Mesenchymal stem cell (in vitro differentiated cells and primary cell): ENCODE measurements at regions not wholly inside any gene's neighbourhood (a gene's known extent, or its start where the extent isn't known, plus 50 kb on each side); places are given as distances from the start of the nearest gene placed in this dataset.
"Not testable (repeated sequence)": the region's sequence is repeated elsewhere in the genome, so short reads cannot be mapped to it uniquely, and the experiment has no call there.

Experiments
- DNase-seq: peaks from one replicate; pipeline ENCODE4 v3.0.0-alpha.2; 2013
- H2AFZ ChIP-seq: one replicate; pipeline ENCODE4 v1.6.1; 2013; ENCODE audit warnings: low read depth, mild to moderate bottlenecking, control low read depth, inconsistent platforms, low read length, moderate library complexity
- H2AK5ac ChIP-seq: 2 replicates; pipeline ENCODE4 v1.6.1; 2013; ENCODE audit warnings: low read length, moderate library complexity, mild to moderate bottlenecking, inconsistent platforms; ENCODE audit not compliant: severe bottlenecking
- H2BK120ac ChIP-seq: one replicate; pipeline ENCODE4 v1.6.1; 2013; ENCODE audit warnings: low read depth, mild to moderate bottlenecking, inconsistent platforms, low read length, moderate library complexity
- H2BK12ac ChIP-seq, 2 experiments: one replicate each; pipeline ENCODE4 v1.6.1; 2013; ENCODE audit warnings: inconsistent platforms in 2 of 2, low read length in 2 of 2, mild to moderate bottlenecking in 2 of 2, moderate library complexity in 2 of 2, control low read depth in 1 of 2
- H2BK15ac ChIP-seq: one replicate; pipeline ENCODE4 v1.6.1; 2013; ENCODE audit warnings: mild to moderate bottlenecking, low read depth, inconsistent platforms; ENCODE audit not compliant: poor library complexity, severe bottlenecking
- H2BK5ac ChIP-seq: 2 replicates; pipeline ENCODE4 v1.6.1; 2013; ENCODE audit warnings: low read depth, mild to moderate bottlenecking, low read length, control low read depth, inconsistent platforms; ENCODE audit not compliant: poor library complexity, severe bottlenecking
- H3K14ac ChIP-seq, 2 experiments: one replicate each; pipeline ENCODE4 v1.6.1; 2013; ENCODE audit warnings: inconsistent platforms in 2 of 2, low read length in 2 of 2, control low read depth in 1 of 2, mild to moderate bottlenecking in 1 of 2, moderate library complexity in 1 of 2
- H3K18ac ChIP-seq, 2 experiments: one replicate each; pipeline ENCODE4 v1.6.1; 2013; ENCODE audit warnings: inconsistent platforms in 2 of 2, low read length in 2 of 2, control low read depth in 1 of 2, low read depth in 1 of 2, mild to moderate bottlenecking in 1 of 2
- H3K23ac ChIP-seq, 2 experiments: one replicate each; pipeline ENCODE4 v1.6.1; 2013; ENCODE audit warnings: inconsistent platforms in 2 of 2, low read length in 2 of 2, mild to moderate bottlenecking in 2 of 2, moderate library complexity in 2 of 2, control low read depth in 1 of 2
- H3K27ac ChIP-seq: 2 replicates; pipeline ENCODE4 v1.5.1; 2013; ENCODE audit warnings: mild to moderate bottlenecking, moderate library complexity, low read length, control low read depth, inconsistent platforms; ENCODE audit not compliant: poor library complexity, severe bottlenecking
- H3K27me3 ChIP-seq, 2 experiments: 2 replicates each; pipeline versions ENCODE4 v1.6.1 to v1.7.0; 2013; ENCODE audit warnings: low read length in 2 of 2, mild to moderate bottlenecking in 2 of 2, moderate library complexity in 2 of 2, control low read depth in 1 of 2, inconsistent platforms in 1 of 2; ENCODE audit not compliant: control insufficient read depth in 1 of 2, insufficient read depth in 1 of 2
- H3K36me3 ChIP-seq, 2 experiments: 2 replicates each; pipeline versions ENCODE4 v1.6.1 to v1.7.0; 2013; ENCODE audit warnings: low read length in 2 of 2, control low read depth in 1 of 2, inconsistent platforms in 1 of 2, low read depth in 1 of 2, mild to moderate bottlenecking in 1 of 2; ENCODE audit not compliant: insufficient read depth in 2 of 2, control insufficient read depth in 1 of 2
- H3K4ac ChIP-seq, 2 experiments: one replicate each; pipeline ENCODE4 v1.6.1; 2013; ENCODE audit warnings: inconsistent platforms in 2 of 2, low read length in 2 of 2, mild to moderate bottlenecking in 2 of 2, moderate library complexity in 2 of 2, control low read depth in 1 of 2, low read depth in 1 of 2
- H3K4me1 ChIP-seq: 2 replicates; pipeline ENCODE4 v1.6.1; 2013; ENCODE audit warnings: low read depth, low read length, control low read depth; ENCODE audit not compliant: control insufficient read depth, insufficient read depth
- H3K4me2 ChIP-seq: 2 replicates; pipeline ENCODE4 v1.6.1; 2013; ENCODE audit warnings: low read length, mild to moderate bottlenecking, inconsistent platforms; ENCODE audit not compliant: poor library complexity, severe bottlenecking
- H3K4me3 ChIP-seq, 2 experiments: 2 replicates each; pipeline versions ENCODE4 v1.5.1 to v1.7.0; 2013; ENCODE audit warnings: low read length in 2 of 2, mild to moderate bottlenecking in 2 of 2, control low read depth in 1 of 2, low read depth in 1 of 2; ENCODE audit not compliant: insufficient read depth in 1 of 2
- H3K79me1 ChIP-seq: replicated peaks from 2 replicates; pipeline ENCODE4 v1.6.1; 2013; ENCODE audit warnings: mild to moderate bottlenecking, control low read depth, low read length, inconsistent platforms; ENCODE audit not compliant: poor library complexity, severe bottlenecking
- H3K9ac ChIP-seq: 2 replicates; pipeline ENCODE4 v1.7.0; 2013; ENCODE audit warnings: mild to moderate bottlenecking, low read length, moderate library complexity
- H3K9me3 ChIP-seq: 2 replicates; pipeline ENCODE4 v1.7.0; 2013; ENCODE audit warnings: mild to moderate bottlenecking, low read length; ENCODE audit not compliant: control insufficient read depth
- H4K8ac ChIP-seq: one replicate; pipeline ENCODE4 v1.6.1; 2013; ENCODE audit warnings: inconsistent platforms, mild to moderate bottlenecking, low read length, moderate library complexity
- H4K91ac ChIP-seq: one replicate; pipeline ENCODE4 v1.6.1; 2013; ENCODE audit warnings: mild to moderate bottlenecking, low read length, inconsistent platforms
- WGBS: methylation state at CpG from one replicate; pipeline ENCODE4 v1.1.7; 2013; ENCODE audit warnings: mixed read lengths; 5-methylcytosine and 5-hydroxymethylcytosine counted together

- Histone ChIP-seq H2BK12ac (no peak overlapping the region), H2BK15ac (no peak overlapping the region), H3K9ac (no peak overlapping the region), H2BK120ac (no peak overlapping the region), H3K4ac (no peak overlapping the region), H3K4me1 (no peaks in the 10 kb centered on the region), H3K27ac (no peak overlapping the region), H2BK5ac (no peak overlapping the region), H3K4me2 (no peak overlapping the region), H2AFZ (no peak overlapping the region), H3K9me3 (peaks cover 8% of the 10 kb centered on the region), H3K18ac (no peak overlapping the region), H3K14ac (no peak overlapping the region), H3K4me3 (no peak overlapping the region), H2AK5ac (no peak overlapping the region), H4K91ac (no peak overlapping the region), H3K23ac (no peak overlapping the region), H3K79me1 (no peaks in the 10 kb centered on the region), H3K27me3 (no peaks in the 10 kb centered on the region), H3K36me3 (no peaks in the 10 kb centered on the region), H4K8ac (no peak overlapping the region)
- no CpG with 5 or more reads among the region's 4 CpGs for WGBS
- no peak for DNase-seq
These were observed 792.8 kb downstream of the ZPLD1 start for GRCh38 chr3:103227651-103228050.

- Histone ChIP-seq H2BK15ac (no peak overlapping the region), H3K4ac (no peak overlapping the region), H4K91ac (no peak overlapping the region), H2BK120ac (no peak overlapping the region), H3K4me3 (no peak overlapping the region), H3K27ac (no peak overlapping the region), H3K23ac (no peak overlapping the region), H2BK12ac (no peak overlapping the region), H2AK5ac (no peak overlapping the region), H3K4me2 (no peak overlapping the region), H3K4me1 (no peaks in the 10 kb centered on the region), H2AFZ (no peak overlapping the region), H3K18ac (no peak overlapping the region), H3K9me3 (peaks cover under 1% of the 10 kb centered on the region), H3K9ac (no peak overlapping the region), H3K36me3 (no peaks in the 10 kb centered on the region), H3K27me3 (no peaks in the 10 kb centered on the region), H3K14ac (no peak overlapping the region), H2BK5ac (no peak overlapping the region), H4K8ac (no peak overlapping the region), H3K79me1 (no peaks in the 10 kb centered on the region)
- no peak for DNase-seq
These were observed 812.6 kb downstream of the ZPLD1 start for GRCh38 chr3:103247459-103247858.

- not testable (repeated sequence) for H3K4me3 ChIP-seq, H3K4me1 ChIP-seq, H3K27me3 ChIP-seq, H2AFZ ChIP-seq, H3K18ac ChIP-seq, H3K4ac ChIP-seq, H4K8ac ChIP-seq, H3K9ac ChIP-seq, H2BK5ac ChIP-seq, H3K27ac ChIP-seq, H2BK120ac ChIP-seq, H3K4me2 ChIP-seq, H3K79me1 ChIP-seq, H3K9me3 ChIP-seq, H3K14ac ChIP-seq, H3K36me3 ChIP-seq, H2BK15ac ChIP-seq, H2AK5ac ChIP-seq, H3K23ac ChIP-seq, DNase-seq, H4K91ac ChIP-seq, H2BK12ac ChIP-seq
- 92% methylated on average over 6 of the region's 24 CpGs for WGBS
These were observed 820.0 kb downstream of the ZPLD1 start for GRCh38 chr3:103254827-103255226.

GRCh38 chr3:103269287-103269686 lies 834.5 kb downstream of the ZPLD1 start:
- no peak overlapping the region for H4K8ac ChIP-seq
- no peaks in the 10 kb centered on the region for H3K27me3 ChIP-seq
- no peak overlapping the region for H3K23ac ChIP-seq
- H2AK5ac ChIP-seq, result no peak overlapping the region
- no peak for DNase-seq
- no peak overlapping the region for H3K27ac ChIP-seq
- no peaks in the 10 kb centered on the region for H3K36me3 ChIP-seq
- no peak overlapping the region for H4K91ac ChIP-seq
- H3K14ac ChIP-seq, result no peak overlapping the region
- H3K4me1 ChIP-seq, result no peaks in the 10 kb centered on the region
- H2BK120ac ChIP-seq, result no peak overlapping the region
- peaks cover 9% of the 10 kb centered on the region for H3K9me3 ChIP-seq
- no peak overlapping the region for H2AFZ ChIP-seq
- no peak overlapping the region for H3K4me2 ChIP-seq
- H3K9ac ChIP-seq, result no peak overlapping the region
- no peak overlapping the region for H2BK5ac ChIP-seq
- no peak overlapping the region for H2BK15ac ChIP-seq
- no peak overlapping the region for H3K4ac ChIP-seq
- H3K79me1 ChIP-seq, result no peaks in the 10 kb centered on the region
- H3K18ac ChIP-seq, result no peak overlapping the region
- no peak overlapping the region for H3K4me3 ChIP-seq
- no peak overlapping the region for H2BK12ac ChIP-seq
